Pancreas (tissue), 10 donors: ENCODE measurements at regions not wholly inside any gene's neighbourhood (a gene's known extent, or its start where the extent isn't known, plus 50 kb on each side); places are given as distances from the start of the nearest gene placed in this dataset.

Experiments
- ATAC-seq, 4 donors: fragments of 200-7000 bp; cut with Tn5 transposase; one replicate each; pipeline versions ENCODE4 v1.8.0 to v1.9.1; 2020; ENCODE audit warnings: mild to moderate bottlenecking in 4 of 4, moderate library complexity in 4 of 4
- DNase-seq, 6 donors: peaks; one replicate each; pipeline ENCODE4 v3.0.0-alpha.2; 2020
- FAIRE-seq: peaks from 2 replicates; lab custom pipeline; 2012; peaks lifted over from hg19 to GRCh38; lab: Jason Lieb, UNC
- H3K27ac ChIP-seq, 4 donors: fragments of 200-600 bp; sonication (generic); 1 replicate in 3 of 4; 2 replicates in 1 of 4; pipeline versions ENCODE4 v1.5.0 to v1.8.0; 2020
- H3K27me3 ChIP-seq, 4 donors: fragments of 200-600 bp; one replicate each; pipeline ENCODE4 v1.8.0; 2021
- H3K36me3 ChIP-seq, 3 donors: fragments of 200-600 bp; sonication (generic) in 1 of 3; one replicate each; pipeline versions ENCODE4 v1.5.0 to v1.8.0; 2020 to 2021
- H3K4me1 ChIP-seq, 3 donors: fragments of 200-600 bp; one replicate each; pipeline ENCODE4 v1.8.0; 2021
- H3K4me3 ChIP-seq, 4 donors: fragments of 200-600 bp; sonication (generic) in 2 of 4; one replicate each; pipeline versions ENCODE4 v1.5.0 to v1.8.0; 2020 to 2021
- H3K9me3 ChIP-seq, 4 donors: fragments of 200-600 bp; one replicate each; pipeline ENCODE4 v1.8.0; 2021
- WGBS, 2 donors: extraction: QIAGEN DNeasy Blood & Tissue Kit; methylation state at CpG; one replicate each; pipeline ENCODE4 v1.1.7; 2013; 5-methylcytosine and 5-hydroxymethylcytosine counted together
- intact Hi-C, 3 donors: fragments of 100-400 bp; cut with DNase I; formaldehyde crosslinking; loops; one replicate each; pipeline versions ENCODE4 v1.11.1 to v1.14.2; 2022
- TF ChIP-seq, protein P1 (sequence below), 4 donors: fragments of 200-600 bp; sonication (generic) in 3 of 4; IDR thresholded peaks; one replicate each; pipeline versions ENCODE4 v1.5.0 to v1.8.0; 2021; ENCODE audit warnings: antibody characterized with exemption in 4 of 4
- donor health status: healthy with polysubstance abuse.
- donor health status: DM: no; HTN: no; CAD: no; lungs with moderate emphysema.
- donor health status: DM: no; HTN: no; CAD: no.
- donor health status: control.
- donor health status: control.
- donor health status: Bipolar disorder and iron deficiency.
- donor health status: DM: yes; HTN: yes; CAD: no.
- donor health status: DM: no; HTN: no; CAD: no.
- donor health status: DM: no; HTN: no; CAD: no.
- donor health status: DM: yes; HTN: yes; CAD: no.

GRCh38 chr3:4091786-4092185 lies 211.4 kb upstream of the SETMAR start:
- intact Hi-C loops, result no loop called here
- Histone ChIP-seq H3K27me3 (no peaks in the 10 kb centered on the region), H3K36me3 (no peaks in the 10 kb centered on the region), H3K4me1 (no peaks in the 10 kb centered on the region), H3K4me3 (no peak overlapping the region), H3K27ac (no peak overlapping the region), H3K9me3 (no peaks in the 10 kb centered on the region)
- FAIRE-seq, result no peak
- ATAC-seq, result no peak
- no peak for DNase-seq
- TF ChIP-seq, protein P1, sequence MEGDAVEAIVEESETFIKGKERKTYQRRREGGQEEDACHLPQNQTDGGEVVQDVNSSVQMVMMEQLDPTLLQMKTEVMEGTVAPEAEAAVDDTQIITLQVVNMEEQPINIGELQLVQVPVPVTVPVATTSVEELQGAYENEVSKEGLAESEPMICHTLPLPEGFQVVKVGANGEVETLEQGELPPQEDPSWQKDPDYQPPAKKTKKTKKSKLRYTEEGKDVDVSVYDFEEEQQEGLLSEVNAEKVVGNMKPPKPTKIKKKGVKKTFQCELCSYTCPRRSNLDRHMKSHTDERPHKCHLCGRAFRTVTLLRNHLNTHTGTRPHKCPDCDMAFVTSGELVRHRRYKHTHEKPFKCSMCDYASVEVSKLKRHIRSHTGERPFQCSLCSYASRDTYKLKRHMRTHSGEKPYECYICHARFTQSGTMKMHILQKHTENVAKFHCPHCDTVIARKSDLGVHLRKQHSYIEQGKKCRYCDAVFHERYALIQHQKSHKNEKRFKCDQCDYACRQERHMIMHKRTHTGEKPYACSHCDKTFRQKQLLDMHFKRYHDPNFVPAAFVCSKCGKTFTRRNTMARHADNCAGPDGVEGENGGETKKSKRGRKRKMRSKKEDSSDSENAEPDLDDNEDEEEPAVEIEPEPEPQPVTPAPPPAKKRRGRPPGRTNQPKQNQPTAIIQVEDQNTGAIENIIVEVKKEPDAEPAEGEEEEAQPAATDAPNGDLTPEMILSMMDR (IDR thresholded peaks at IDR 0.05), result no peak

DNA sequence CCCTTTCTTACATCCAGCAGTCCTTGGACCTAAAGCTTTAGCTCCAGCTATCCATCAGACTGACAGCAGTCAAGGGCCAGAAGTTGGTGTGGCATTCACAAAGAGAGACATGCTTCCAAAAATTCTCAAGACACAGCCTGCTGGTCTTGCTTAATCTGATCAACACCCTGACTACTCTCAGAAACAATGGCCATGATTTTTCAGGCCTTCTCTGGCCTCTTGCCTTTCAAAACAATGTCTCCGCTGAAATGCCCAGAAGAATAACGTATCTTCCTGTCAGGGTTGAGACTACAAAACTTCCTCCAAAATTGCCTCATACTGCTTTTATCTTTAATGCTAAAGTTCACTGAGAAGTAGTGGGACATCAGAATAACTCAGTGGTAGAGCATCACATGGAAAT lies 205.4 kb upstream of the SETMAR start:
- ATAC-seq (no peak), DNase-seq (no peak), FAIRE-seq (no peak)
- Histone ChIP-seq H3K9me3 (no peaks in the 10 kb centered on the region), H3K4me1 (no peaks in the 10 kb centered on the region), H3K27me3 (no peaks in the 10 kb centered on the region), H3K36me3 (no peaks in the 10 kb centered on the region), H3K27ac (no peak overlapping the region), H3K4me3 (no peak overlapping the region)
- TF ChIP-seq, protein P1 (IDR thresholded peaks at IDR 0.05), result no peak
- intact Hi-C loops, result no loop called here
- WGBS, 2 donors, result 81 to 86% methylated on average over 2 of the region's 2 CpGs

DNA sequence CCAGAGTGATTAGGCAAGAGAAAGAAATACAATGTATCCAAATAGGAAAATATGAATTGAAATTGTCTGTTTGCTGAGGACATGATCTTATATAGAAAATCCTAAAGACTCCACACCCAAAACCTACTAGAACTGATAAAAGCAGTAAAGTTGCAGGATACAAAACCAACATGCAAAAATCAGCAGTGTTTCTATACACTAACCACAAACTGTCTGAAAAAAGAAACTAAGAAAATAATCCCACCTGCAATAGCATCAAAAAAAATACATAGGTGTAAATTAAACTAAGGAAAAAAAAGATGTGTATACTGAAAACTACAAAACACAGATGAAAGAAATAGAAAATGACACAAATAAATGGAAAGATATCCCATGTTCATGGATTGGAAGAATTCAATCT lies 203.6 kb upstream of the SETMAR start:
- TF ChIP-seq, protein P1 (IDR thresholded peaks at IDR 0.05), result no peak
- H3K4me3 ChIP-seq, result no peak overlapping the region
- no peaks in the 10 kb centered on the region for H3K4me1 ChIP-seq
- no peak overlapping the region for H3K27ac ChIP-seq
- DNase-seq (no peak), FAIRE-seq (no peak), ATAC-seq (no peak)
- intact Hi-C loops, result no loop called here
- no peaks in the 10 kb centered on the region for H3K36me3 ChIP-seq
- H3K27me3 ChIP-seq, result no peaks in the 10 kb centered on the region
- no peaks in the 10 kb centered on the region for H3K9me3 ChIP-seq

GRCh38 chr3:4107430-4107829 lies 195.7 kb upstream of the SETMAR start:
- H3K27ac ChIP-seq, result no peak overlapping the region
- FAIRE-seq, result no peak
- ATAC-seq, result no peak
- no peak for DNase-seq
- 62 to 64% methylated on average over 3 of the region's 3 CpGs for WGBS, 2 donors
- no peaks in the 10 kb centered on the region for H3K27me3 ChIP-seq
- TF ChIP-seq, protein P1 (IDR thresholded peaks at IDR 0.05), result no peak
- H3K36me3 ChIP-seq, result no peaks in the 10 kb centered on the region
- intact Hi-C loops, result no loop called here
- H3K4me1 ChIP-seq, result no peaks in the 10 kb centered on the region
- no peaks in the 10 kb centered on the region for H3K9me3 ChIP-seq
- no peak overlapping the region for H3K4me3 ChIP-seq

DNA sequence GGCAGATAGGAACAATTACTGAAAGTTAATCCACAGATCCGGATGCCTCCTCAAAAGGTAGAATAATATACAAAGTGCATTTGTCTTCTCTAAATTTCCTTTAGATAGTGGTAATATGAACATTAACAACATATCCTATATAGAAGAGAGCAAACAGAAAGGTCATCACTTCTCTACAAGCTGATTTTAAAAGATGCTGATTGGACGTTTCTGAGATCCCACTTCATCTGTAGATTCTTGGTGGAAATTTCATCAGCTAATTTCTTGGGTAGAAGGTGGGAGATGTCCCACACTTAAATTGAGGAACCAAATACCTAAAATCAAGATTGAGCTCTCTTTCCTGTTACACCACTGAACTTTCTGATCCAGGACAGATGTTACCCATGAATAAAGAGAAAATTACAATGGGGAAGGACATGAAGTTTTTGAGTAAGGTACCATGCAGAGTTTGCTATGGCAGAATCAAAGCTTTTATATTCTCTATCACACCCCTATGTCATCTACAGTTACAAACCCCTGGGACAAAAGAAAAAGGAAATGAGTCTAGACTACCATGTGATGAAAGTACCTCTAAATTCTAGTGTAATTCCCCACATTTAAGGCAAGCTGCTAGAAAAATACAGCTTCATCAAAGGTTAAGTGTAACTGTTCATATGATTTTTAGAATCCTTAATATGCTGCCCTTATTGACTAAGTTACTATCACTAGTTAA lies 189.2 kb upstream of the SETMAR start:
- ATAC-seq (no peak), FAIRE-seq (no peak), DNase-seq (no peak)
- Histone ChIP-seq H3K27me3 (no peaks in the 10 kb centered on the region), H3K9me3 (no peaks in the 10 kb centered on the region), H3K4me1 (no peaks in the 10 kb centered on the region), H3K27ac (no peak overlapping the region), H3K4me3 (no peak overlapping the region), H3K36me3 (no peaks in the 10 kb centered on the region)
- intact Hi-C loops, result no loop called here
- TF ChIP-seq, protein P1 (IDR thresholded peaks at IDR 0.05), result no peak
- WGBS, 2 donors, result 56 to 62% methylated on average over 2 of the region's 2 CpGs
